HG03460 (cell line): ENCODE measurements at regions not wholly inside any gene's neighbourhood (a gene's known extent, or its start where the extent isn't known, plus 50 kb on each side); places are given as distances from the start of the nearest gene placed in this dataset.
"Not testable (repeated sequence)": the region's sequence is repeated elsewhere in the genome, so short reads cannot be mapped to it uniquely, and the experiment has no call there.

Experiments used
- ATAC-seq: cut with Tn5 transposase; IDR thresholded peaks from one replicate; pipeline ENCODE4 v1.9.1; 2021; ENCODE audit not compliant: unreplicated experiment

DNA sequence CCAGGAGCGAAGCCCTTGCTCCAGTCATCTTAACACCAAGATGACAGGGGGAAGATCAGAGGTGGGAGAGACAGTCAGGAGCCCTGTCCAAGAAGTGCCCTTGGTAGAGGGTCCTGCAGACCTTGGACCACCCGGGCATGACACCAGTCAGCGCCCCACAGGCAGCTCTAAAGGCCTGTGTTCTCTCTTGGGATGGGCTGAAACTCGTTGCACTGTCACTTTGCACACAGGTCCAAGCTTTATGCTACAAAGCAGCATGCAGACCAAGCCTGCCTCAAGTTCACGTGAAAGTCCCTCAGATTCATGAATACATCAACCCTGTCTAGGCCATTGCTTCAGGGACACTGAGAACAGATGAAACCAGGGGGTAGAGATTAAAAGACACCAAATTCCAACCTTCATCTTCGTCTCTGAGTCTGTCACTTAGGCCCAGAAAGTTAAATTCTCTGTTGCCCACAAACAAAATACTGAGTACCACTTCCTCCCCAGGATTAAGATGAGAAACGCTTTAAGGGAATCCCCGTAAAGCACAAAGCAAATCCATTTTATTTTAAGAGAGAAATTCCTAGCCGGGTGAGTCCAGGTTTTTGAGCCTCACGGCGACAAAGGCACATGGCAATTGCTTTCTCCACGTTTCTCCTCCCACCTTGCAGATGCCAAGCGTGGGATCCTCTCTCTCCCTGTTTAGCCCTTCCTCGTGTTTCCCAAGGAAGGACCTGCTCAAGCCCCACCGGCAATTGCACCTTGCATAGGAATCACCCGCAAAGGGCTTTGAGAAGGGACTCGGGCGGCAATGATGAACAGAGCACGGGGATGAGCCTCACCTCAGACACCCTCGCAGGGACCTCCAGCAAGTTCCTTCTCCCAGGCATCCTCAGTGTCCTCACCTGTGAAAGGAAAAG is 75.0 kb upstream of the ID2 start:
- peak; percentile 26 for ATAC-seq

DNA sequence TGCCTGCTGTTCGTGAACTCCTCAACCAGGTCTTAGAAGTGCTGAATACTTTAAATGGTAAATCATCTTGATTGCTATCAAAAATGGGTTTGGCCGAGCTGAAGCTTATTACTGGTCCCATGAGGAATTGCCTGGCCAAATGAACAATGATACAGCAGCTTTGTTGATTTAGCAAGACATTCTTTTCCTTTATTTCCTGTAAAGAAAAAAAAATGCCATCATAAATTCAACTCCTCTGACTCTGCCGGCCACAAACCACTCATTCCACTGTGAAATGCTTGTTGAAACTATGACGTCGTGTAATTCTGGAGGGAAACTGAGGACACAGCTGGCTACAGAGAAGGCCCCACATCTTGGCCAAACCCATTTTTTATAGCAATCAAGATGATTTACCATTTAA is 74.2 kb upstream of the ID2 start:
- no peak for ATAC-seq

DNA sequence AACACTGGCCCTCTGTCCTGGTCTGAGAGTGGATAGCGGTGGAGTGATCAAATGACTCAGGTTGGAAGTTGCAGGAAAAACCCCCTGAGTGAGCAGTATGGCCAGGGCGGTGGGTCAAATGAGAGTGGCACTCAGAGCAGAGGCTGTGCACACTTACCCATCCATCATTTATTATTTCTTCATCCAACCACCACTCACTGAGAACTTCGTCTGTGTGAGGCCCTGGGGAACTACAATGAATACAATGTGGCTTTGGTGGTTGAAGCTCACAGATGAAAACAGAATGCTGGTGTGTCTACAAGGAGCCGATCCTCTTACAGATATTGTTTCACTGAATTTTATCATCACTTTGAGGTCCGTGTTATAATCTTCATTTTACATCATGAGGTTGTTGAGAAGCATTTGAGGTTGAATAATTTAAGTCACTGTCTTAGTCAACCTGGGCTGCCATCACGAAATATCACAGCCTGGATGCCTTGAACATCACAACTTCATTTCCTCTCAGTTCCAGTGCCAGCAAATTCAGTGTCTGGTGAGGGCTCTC is 73.4 kb upstream of the ID2 start:
- ATAC-seq = peak; percentile 38

DNA sequence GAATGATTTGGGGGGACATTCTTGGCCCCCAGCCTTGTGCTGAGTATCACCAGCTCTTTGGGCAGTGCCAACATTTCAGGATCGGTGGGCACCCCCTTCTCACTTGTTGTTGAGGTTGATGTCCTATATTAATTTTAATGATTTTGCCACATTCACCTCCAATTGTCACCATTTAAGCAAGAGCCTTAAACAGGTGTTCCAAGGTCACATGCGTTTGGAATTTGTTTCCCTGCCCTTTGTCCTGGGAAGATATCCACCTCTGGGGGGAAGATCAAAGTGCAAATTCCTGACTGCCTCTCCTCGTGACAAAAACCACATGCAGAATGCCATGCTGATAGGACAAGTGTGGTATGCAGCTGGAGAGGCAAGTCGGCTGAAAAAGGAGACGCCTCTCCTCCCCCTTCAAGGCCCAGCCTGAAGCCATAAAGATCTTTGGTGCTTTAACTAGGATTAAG is 72.5 kb upstream of the ID2 start:
- no peak for ATAC-seq

DNA sequence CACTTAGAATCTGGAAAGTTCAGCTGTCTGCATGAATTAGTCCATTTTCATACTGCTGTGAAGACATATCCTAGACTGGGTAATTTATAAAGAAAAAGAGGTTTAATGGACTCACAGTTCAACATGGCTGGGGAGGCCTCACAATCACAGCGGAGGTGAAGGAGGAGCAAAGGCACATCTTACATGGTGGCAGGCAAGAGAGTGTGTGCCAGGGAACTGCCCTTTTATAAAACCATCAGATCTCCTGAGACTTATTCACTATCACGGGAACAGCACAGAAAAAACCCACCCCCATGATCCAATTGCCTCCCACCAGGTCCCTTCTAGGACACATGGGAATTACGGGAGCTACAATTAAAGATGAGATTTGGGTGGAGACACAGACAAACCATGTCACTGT is 71.1 kb upstream of the ID2 start:
- ATAC-seq = not testable (repeated sequence)

DNA sequence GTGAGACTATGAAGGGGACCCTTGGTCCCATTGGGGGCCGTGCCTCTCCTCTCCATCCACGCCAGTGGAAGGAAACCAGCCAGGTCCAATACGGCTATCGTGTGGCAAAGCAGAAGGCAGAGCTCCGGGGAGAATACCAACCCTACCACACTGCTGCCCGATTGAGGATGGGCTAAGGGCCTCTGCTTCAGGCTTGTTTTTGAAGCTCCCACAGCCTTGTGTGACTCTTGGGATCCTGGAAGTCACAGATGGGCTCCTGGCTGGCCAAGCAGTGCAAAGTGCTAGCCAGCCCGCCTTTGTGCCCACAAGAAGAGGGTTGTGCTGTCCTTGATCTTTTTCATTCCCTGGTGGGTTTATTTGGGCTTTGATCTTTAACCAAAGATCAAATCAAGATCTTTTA is 70.6 kb upstream of the ID2 start:
- no peak for ATAC-seq

DNA sequence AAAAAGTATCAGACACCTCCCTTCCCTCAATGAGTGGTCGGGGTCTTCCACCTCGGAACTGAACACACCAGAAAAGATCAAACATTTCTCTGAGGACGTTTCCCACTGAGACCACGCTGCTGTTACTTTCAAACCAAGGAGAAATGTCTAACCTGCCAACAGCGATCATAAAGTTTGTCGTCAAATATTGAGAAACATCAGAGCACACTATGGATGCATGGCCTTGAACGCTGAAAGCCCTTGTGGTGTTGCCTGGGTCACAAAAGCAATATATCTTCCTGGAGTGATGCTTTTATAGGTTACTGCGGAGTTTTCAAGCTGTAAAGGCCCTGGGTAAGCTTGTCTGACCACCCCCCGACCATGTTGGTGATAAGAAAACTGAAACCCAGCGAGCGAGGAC is 70.2 kb upstream of the ID2 start:
- ATAC-seq = no peak

DNA sequence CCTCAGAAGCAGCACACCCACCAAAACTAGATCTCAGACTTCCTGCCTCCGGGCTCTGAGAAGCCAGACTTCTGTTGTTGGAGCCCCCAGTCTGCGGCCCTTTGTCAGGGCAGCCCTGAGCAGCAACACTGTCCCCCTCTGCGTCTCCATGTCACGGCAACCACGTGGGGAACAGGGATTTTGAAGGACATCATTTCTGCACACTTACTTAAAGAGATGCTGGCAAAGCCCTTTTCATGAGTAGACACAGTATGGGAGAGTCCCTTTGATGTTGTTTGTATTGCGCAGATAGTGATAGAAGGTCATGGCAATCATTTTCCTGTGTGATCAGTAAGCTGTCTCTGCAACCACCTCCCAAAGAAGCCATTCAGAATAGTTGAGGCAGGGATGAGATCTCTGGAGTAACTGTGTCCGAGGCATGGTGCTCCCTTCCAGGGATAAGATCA is 69.1 kb upstream of the ID2 start:
- no peak for ATAC-seq

DNA sequence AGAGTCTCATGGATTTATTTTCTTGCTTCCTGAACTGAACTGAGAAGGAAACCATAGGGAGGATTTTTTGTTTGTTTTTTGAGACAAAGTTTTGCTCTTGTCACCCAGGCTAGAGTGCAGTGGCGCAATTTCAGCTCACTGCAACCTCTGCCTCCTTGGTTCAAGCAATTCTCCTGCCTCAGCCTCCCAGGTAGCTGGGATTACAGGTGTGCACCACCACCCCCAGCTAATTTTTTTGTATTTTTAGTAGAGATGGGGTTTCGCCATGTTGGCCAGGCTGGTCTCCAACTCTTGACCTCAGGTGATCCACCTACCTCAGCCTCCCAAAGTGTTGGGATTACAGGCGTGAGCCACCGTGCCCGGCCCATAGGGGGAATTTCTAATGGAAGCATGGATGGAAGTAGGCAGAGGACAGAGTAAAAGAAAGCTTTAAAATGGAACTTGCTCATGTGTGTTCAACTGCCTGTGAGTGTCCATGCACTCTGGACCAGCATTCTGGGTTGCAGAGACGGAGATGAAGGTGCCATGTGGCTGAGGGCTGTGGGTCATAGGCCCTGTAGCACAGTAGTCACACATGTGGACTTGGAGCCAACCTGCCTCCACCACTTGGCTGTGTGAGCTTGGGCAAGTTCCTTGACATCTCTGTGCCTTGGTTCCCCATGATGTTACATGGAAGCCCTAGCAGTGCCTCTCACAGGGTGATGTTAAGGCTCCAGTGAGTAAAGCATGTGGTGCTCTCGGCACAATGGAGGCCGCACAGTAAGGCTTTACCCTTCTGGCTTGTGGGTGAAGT is 68.5 kb upstream of the ID2 start:
- ATAC-seq = not testable (repeated sequence)

DNA sequence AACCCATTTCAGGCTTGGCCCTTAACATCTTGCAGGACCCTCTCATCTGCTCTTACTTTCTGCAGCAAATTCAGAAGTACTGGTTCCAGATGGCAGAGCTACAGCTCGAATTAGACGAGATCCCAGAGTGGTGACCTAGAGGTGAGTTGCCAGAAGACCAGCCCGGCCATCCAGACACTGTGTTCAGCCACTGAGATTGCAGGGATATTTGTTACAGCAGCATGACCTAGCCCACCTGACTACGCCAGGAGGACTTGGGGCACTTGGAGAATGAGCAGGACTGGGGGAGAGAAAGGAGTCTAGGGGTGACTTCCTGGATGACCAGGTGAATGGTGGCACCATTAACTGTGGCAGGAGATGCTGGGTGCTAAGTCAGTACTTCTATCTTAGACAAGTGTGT is 67.2 kb upstream of the ID2 start:
- no peak for ATAC-seq

DNA sequence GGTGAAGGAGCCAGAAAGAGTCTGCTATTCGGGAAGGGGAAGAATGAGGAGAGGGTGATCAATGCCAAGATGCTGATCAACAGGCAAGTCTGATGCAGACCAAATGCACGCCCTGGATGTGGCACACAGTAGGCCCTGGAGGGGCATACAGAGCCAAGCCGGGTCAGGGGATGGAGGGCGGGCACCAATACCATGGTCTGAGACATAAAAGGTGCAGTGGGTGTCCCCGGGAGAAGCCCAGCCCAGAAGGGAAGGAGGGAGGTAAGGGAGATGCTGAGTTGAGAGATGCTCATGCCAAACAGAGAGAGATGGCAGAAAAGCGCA is 66.6 kb upstream of the ID2 start:
- no peak for ATAC-seq

DNA sequence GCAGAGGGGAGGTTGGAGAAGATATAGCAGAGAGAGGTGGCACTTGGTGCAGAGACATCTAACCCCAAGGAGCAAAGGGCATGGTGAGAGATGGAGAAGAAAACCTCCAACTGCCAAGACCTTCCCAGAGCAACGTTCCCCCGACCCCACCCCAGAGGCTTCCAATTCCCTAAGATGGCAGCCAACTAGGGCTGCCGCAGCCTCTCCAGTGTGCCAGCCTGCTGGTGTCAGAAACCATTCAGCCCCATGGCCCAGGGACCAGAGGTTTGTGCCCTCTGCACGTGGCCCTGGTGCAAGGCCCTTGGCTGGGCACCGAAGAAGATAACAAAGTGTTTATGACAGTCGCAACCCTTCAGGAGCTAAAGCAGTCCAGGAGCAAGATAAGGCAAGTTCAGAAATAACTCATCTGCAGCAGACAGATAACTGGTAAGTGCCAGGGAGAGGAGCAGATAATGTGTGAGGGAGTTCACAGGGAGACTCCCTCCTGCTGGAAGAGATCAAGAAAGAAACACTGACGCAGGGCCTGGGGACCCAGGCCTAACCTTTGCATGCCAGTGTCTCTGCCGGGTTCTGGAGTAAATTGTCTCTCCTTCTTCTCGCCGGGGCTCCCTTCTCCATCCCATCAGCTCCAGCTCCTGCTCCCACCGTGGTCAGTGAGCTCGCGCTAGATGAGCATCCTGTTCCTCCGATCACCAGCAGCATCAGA is 66.1 kb upstream of the ID2 start:
- ATAC-seq = no peak

DNA sequence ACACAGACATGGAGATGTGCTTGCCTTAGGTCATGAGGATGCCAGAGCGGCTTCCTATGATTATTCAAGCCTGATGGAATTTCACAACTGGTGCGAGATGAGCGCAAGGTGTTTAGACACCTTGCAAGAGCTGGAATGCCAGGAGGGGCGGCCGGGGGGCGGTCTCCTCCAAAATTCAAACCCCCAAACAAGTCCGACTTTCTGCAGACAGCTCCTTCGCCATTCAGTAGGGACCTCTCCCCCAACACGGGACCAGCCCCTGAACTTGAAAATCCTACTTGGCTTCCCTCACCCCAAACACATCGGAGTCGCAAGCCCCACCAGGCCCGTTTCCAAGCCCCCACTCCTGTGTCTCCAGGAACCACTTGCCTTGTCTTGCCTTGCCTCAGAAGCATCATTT is 64.8 kb upstream of the ID2 start:
- ATAC-seq = no peak

DNA sequence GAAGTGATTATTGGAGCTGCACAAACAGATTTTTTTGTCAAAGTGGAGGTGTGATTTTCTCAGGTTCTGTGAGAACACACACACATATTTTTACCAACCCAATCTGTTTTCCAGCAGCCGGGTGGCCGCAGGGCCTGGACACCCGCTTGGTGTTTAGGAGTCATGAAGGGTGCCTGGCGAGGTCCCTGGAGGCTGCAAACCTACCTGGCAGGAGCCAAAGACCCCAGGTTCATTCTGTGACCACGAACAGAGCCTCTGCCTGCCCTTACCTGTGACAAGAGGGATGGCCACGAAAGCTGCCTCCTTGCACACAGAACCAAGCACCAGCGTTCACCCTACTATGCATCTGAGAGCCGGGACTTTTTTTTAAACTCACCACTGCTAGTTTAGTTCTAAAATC is 64.3 kb upstream of the ID2 start:
- no peak for ATAC-seq

DNA sequence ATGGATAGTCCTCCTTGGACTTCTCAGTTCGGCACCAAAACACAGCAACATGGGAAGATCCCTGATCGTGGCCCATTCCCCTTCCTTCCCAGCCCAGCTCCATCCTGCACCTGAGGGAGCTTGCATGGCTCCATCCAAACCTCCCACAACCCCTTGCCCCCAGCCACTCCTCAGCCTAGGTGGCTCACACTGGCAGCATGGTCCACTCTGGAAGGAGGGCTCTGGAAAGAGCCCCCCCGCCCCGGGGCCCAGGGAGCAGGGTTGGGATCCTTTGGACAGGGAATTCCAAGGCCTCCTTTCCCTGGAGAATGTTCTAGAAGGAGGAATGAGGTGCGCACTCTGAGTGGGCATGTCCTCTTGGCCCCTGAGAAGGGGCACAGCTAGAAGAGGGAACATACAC is 62.8 kb upstream of the ID2 start:
- no peak for ATAC-seq

DNA sequence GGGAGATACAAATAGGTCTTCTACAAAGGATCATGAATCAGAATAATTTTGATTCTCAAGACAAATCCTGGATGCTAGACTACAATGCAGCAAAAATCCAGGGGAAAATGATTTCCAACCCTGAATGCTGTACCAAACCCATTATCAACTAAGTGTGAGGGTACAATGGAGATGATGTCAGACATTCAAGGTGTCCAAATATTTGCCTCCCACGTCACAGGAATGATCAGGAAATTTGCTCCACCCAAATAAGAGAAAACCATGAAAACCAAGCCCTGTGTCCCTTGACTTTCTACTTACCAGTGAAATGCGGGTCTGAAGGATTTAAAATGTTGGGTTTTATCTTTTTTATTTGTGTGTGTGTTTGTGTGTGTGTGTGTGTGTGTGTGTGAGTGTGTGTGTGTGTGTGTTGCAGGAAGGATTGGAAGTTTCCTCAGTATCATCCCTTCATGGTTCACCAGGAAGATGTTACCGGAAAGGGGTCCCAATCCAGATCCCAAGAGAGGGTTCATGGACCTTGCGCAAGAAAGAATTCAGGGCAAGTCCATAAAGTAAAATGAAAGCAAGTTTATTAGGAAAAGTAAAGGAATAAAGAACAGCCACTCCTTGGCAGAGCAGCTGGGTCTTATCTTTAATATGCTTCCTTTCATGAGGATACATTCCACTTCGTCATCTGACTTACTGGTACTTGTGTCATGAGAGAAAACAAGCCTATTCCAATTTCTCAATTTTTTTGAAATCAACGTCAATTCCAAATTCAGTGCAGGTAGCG is 61.1 kb upstream of the ID2 start:
- ATAC-seq = no peak

DNA sequence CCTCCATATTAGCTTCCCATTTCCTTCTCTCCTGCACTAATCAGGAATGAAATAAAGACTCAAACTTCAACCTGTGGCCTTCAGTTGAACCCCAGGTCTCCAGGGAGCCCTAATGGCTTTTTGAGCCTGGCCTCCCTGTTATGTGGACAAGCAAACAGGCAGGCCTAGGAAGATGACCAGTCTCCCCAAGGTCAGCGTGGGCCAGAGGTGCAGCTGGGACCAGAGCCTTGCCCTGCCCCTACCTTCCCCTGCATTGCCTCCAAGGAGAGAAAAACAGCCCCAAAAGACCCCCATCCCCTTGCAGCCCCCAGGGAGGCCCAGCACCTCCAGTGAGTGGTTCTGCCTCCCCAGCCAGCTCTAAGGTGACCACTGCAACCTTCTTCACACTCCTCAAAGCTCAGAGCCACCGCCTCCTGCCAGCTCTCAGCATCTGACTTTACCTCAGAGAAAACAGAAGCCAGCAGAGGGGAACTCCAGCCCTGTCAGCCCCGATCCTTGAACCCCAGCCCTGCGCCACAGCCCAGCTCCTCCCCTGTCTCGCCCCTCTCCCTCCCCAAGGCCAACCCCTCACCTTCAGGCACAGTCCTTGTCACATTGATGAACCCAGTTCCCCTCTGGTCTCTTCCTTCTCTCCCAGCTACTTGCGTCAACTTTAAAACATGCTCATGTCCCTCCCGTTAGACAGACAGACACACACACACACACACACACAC is 59.5 kb upstream of the ID2 start:
- no peak for ATAC-seq

DNA sequence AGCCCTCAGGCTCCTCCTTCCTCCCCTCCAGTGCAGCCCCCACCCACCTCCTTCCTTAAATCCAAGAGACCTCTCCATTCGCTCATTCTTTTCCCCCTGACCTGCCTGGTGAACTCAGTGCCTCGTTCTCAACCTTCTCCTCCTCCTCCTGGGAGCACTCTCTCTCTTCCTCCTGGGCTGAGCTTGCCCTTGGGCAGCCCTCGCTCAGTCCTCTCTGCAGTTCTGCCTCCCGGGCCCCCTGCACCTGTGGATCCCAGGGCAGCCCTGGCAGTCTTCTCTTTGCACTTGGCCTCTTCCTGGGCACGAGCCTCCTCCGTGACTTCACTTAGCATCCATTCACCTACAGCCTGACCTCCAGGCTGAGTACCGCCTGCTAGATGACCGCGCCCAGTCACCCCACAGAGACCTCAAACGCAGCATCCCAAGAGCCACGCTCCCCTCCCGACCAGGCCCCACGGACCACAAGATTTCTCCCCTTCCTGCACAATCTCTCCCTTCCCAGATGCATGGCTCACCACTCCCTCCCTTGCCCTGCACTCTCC is 58.9 kb upstream of the ID2 start:
- ATAC-seq = no peak

DNA sequence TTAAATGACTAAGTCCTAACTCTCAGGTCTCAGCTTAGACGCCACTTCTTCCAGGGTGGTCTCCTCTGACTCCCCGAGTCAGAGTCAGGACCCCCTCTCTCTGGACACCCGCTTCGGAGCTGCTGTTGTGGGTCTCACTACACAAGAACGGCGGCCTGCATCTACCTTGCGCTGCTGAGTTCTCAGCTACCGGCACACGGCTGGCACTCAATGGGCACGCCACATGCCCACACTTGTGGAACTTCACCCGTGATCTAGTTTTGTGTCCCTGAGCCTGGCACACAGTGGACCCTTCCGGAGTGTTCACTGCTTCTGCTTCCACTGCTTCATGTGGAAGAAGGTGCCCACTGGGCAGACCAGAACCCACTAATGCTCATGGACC is 58.3 kb upstream of the ID2 start:
- no peak for ATAC-seq
